ENCODE measurements at regions not wholly inside any gene's neighbourhood (a gene's known extent, or its start where the extent isn't known, plus 50 kb on each side); places are given as distances from the start of the nearest gene placed in this dataset.

- TF ChIP-seq, protein P1, sequence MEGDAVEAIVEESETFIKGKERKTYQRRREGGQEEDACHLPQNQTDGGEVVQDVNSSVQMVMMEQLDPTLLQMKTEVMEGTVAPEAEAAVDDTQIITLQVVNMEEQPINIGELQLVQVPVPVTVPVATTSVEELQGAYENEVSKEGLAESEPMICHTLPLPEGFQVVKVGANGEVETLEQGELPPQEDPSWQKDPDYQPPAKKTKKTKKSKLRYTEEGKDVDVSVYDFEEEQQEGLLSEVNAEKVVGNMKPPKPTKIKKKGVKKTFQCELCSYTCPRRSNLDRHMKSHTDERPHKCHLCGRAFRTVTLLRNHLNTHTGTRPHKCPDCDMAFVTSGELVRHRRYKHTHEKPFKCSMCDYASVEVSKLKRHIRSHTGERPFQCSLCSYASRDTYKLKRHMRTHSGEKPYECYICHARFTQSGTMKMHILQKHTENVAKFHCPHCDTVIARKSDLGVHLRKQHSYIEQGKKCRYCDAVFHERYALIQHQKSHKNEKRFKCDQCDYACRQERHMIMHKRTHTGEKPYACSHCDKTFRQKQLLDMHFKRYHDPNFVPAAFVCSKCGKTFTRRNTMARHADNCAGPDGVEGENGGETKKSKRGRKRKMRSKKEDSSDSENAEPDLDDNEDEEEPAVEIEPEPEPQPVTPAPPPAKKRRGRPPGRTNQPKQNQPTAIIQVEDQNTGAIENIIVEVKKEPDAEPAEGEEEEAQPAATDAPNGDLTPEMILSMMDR (IDR thresholded peaks at IDR 0.05) = no peak
- Mint-ChIP-seq H3K4me3 (no peak overlapping the region), H3K27ac (no peak overlapping the region), H3K9me3 (peaks cover 0 to 6% (median 0%) of the 10 kb centered on the region in 7 donors), H3K27me3 (ENCODE audit: low read depth in 3 of 3) (peaks cover 0 to 3% (median 2%) of the 10 kb centered on the region in 3 donors), H3K36me3 (no peaks in the 10 kb centered on the region), H3K4me1 (no peaks in the 10 kb centered on the region)
- H3K9me3 ChIP-seq (replicated peaks in 1 of 2; ENCODE audit: control insufficient read depth in 1 of 2, insufficient read depth in 1 of 2, low read length in 2 of 2) = no peaks in the 10 kb centered on the region
- no peaks in the 10 kb centered on the region for H3K4me1 ChIP-seq (ENCODE audit: control insufficient read depth in 1 of 2, insufficient read depth in 2 of 2, low read length in 2 of 2)
- H3K9ac ChIP-seq (ENCODE audit: insufficient read depth, low read length, poor library complexity, severe bottlenecking) = no peak overlapping the region
- H3K4me3 ChIP-seq (replicated peaks in 1 of 3; ENCODE audit: low read depth in 2 of 3, low read length in 3 of 3) = no peak overlapping the region
- no peaks in the 10 kb centered on the region for H3K79me2 ChIP-seq (ENCODE audit: insufficient read depth, low read length)
- no peak overlapping the region for H3K4me2 ChIP-seq (replicated peaks; ENCODE audit: extremely low read depth, low read length, poor library complexity, severe bottlenecking)
- intact Hi-C loops (cut with micrococcal nuclease) = no loop called here
- no peaks in the 10 kb centered on the region for H4K20me1 ChIP-seq (ENCODE audit: insufficient read depth, low read length)
- no peaks in the 10 kb centered on the region for H3K36me3 ChIP-seq (replicated peaks in 1 of 2; ENCODE audit: control insufficient read depth in 1 of 2, insufficient read depth in 2 of 2, low read length in 2 of 2)
- no peak for DNase-seq
- H2AFZ ChIP-seq (ENCODE audit: insufficient read depth, low read depth, low read length, poor library complexity, severe bottlenecking) = no peak overlapping the region
- 88% methylated on average over 1 of the region's 2 CpGs for WGBS (ENCODE audit: insufficient coverage)
- no peaks in the 10 kb centered on the region for H3K27me3 ChIP-seq (ENCODE audit: control insufficient read depth in 2 of 2, insufficient read depth in 2 of 2, low read length in 2 of 2)
- H3K27ac ChIP-seq (ENCODE audit: low read depth in 1 of 2, low read length in 2 of 2) = no peak overlapping the region
Observed at GRCh38 chr4:180106122-180106521, 2137.1 kb upstream of the TENM3 start.

GRCh38 chr4:180106997-180107396, 2136.2 kb upstream of the TENM3 start:
- Mint-ChIP-seq H3K27ac (no peak overlapping the region), H3K4me3 (no peak overlapping the region), H3K27me3 (ENCODE audit: low read depth in 3 of 3) (peaks cover 0 to 3% (median 2%) of the 10 kb centered on the region in 3 donors), H3K4me1 (no peaks in the 10 kb centered on the region), H3K9me3 (peaks cover 0 to 6% (median 0%) of the 10 kb centered on the region in 7 donors), H3K36me3 (no peaks in the 10 kb centered on the region)
- no peaks in the 10 kb centered on the region for H3K4me1 ChIP-seq (ENCODE audit: control insufficient read depth in 1 of 2, insufficient read depth in 2 of 2, low read length in 2 of 2)
- H3K9me3 ChIP-seq (replicated peaks in 1 of 2; ENCODE audit: control insufficient read depth in 1 of 2, insufficient read depth in 1 of 2, low read length in 2 of 2) = no peaks in the 10 kb centered on the region
- no peak overlapping the region for H3K27ac ChIP-seq (ENCODE audit: low read depth in 1 of 2, low read length in 2 of 2)
- intact Hi-C loops (cut with micrococcal nuclease) = no loop called here
- H3K4me2 ChIP-seq (replicated peaks; ENCODE audit: extremely low read depth, low read length, poor library complexity, severe bottlenecking) = no peak overlapping the region
- no peaks in the 10 kb centered on the region for H3K79me2 ChIP-seq (ENCODE audit: insufficient read depth, low read length)
- 85% methylated on average over 3 of the region's 6 CpGs for WGBS (ENCODE audit: insufficient coverage)
- H4K20me1 ChIP-seq (ENCODE audit: insufficient read depth, low read length) = no peaks in the 10 kb centered on the region
- H3K27me3 ChIP-seq (ENCODE audit: control insufficient read depth in 2 of 2, insufficient read depth in 2 of 2, low read length in 2 of 2) = no peaks in the 10 kb centered on the region
- no peak for DNase-seq
- H3K9ac ChIP-seq (ENCODE audit: insufficient read depth, low read length, poor library complexity, severe bottlenecking) = no peak overlapping the region
- no peak overlapping the region for H2AFZ ChIP-seq (ENCODE audit: insufficient read depth, low read depth, low read length, poor library complexity, severe bottlenecking)
- TF ChIP-seq, protein P1 (IDR thresholded peaks at IDR 0.05) = no peak
- H3K4me3 ChIP-seq (replicated peaks in 1 of 3; ENCODE audit: low read depth in 2 of 3, low read length in 3 of 3) = no peak overlapping the region
- no peaks in the 10 kb centered on the region for H3K36me3 ChIP-seq (replicated peaks in 1 of 2; ENCODE audit: control insufficient read depth in 1 of 2, insufficient read depth in 2 of 2, low read length in 2 of 2)

Data from CD14-positive monocyte (primary cell).